22Rv1 (cell line): ENCODE measurements at regions not wholly inside any gene's neighbourhood (a gene's known extent, or its start where the extent isn't known, plus 50 kb on each side); places are given as distances from the start of the nearest gene placed in this dataset.
"Not testable (repeated sequence)": the region's sequence is repeated elsewhere in the genome, so short reads cannot be mapped to it uniquely, and the experiment has no call there.

ENCODE experiments used
- CTCF ChIP-seq: fragments of 450-650 bp; IDR thresholded peaks from 2 replicates; pipeline ENCODE4 v1.5.1; 2017; ENCODE audit warnings: mild to moderate bottlenecking
- ZFX ChIP-seq: fragments of 450-650 bp; IDR thresholded peaks from 2 replicates; pipeline ENCODE4 v1.6.1; 2017; ENCODE audit warnings: antibody characterized with exemption, borderline replicate concordance

- TF ChIP-seq CTCF, ZFX: not testable (repeated sequence)
Observed at GRCh38 chr20:26120920-26121319, 424.3 kb upstream of the ZNF337 start.
